ENCODE measurements at regions not wholly inside any gene's neighbourhood (a gene's known extent, or its start where the extent isn't known, plus 50 kb on each side); places are given as distances from the start of the nearest gene placed in this dataset.

DNA sequence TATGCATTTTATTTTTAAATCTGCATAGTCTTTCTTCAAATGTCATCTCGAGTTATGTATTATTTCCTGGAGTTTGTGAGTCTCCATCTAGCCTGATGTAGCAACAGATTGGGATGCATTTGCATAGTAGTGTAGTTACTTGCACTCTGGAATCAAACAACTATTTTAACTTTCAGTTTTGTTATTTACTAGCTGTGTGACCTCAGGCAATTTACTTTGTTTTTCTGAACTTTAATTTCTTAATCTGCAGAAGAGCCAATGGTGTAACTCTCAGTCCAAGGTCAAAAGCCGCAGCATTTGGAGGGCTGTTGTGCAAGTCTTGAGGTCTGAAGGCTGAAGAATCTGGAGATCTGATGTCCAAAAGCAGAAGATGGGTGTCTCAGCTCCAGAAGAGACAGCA is 175.8 kb upstream of the SORCS1 start:
- ChIA-PET POLR2A (no interaction called here), CTCF (no interaction called here)
- DNase-seq (ENCODE audit: extremely low spot score), result no peak
- TF ChIP-seq, protein P1, sequence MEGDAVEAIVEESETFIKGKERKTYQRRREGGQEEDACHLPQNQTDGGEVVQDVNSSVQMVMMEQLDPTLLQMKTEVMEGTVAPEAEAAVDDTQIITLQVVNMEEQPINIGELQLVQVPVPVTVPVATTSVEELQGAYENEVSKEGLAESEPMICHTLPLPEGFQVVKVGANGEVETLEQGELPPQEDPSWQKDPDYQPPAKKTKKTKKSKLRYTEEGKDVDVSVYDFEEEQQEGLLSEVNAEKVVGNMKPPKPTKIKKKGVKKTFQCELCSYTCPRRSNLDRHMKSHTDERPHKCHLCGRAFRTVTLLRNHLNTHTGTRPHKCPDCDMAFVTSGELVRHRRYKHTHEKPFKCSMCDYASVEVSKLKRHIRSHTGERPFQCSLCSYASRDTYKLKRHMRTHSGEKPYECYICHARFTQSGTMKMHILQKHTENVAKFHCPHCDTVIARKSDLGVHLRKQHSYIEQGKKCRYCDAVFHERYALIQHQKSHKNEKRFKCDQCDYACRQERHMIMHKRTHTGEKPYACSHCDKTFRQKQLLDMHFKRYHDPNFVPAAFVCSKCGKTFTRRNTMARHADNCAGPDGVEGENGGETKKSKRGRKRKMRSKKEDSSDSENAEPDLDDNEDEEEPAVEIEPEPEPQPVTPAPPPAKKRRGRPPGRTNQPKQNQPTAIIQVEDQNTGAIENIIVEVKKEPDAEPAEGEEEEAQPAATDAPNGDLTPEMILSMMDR (IDR thresholded peaks at IDR 0.05; ENCODE audit: control extremely low read depth, extremely low read depth, low read depth, missing control alignments), result no peak

GRCh38 chr10:107336061-107336460 is 171.6 kb upstream of the SORCS1 start:
- POLR2A ChIA-PET, result no interaction called here
- TF ChIP-seq, protein P1 (IDR thresholded peaks at IDR 0.05; ENCODE audit: control extremely low read depth, extremely low read depth, low read depth, missing control alignments), result no peak

DNA sequence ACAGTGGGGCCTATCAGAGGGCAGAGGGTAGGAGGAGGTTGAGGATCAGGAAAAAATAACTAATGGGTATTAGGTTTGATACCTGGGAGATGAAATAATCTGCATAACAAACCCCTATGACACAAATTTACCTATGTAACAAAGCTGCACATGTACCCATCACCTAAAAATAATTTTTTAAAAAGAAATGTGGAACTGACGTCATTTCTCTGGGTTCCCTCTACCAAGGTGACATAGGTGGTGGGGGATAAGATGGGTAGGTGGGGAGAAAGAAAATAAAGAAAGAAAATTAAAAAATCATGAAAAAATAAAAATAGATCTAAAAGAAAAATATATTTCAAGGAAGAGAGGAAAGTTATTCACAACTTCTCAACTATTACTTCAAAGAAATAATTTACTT is 153.1 kb upstream of the SORCS1 start:
- TF ChIP-seq, protein P1 (IDR thresholded peaks at IDR 0.05; ENCODE audit: control extremely low read depth, extremely low read depth, low read depth, missing control alignments), result no peak
- DNase-seq (ENCODE audit: extremely low spot score), result no peak
- POLR2A ChIA-PET, result no interaction called here
- CTCF ChIA-PET, result no interaction called here

More at GRCh38 chr10:107336061-107336460, 171.6 kb upstream of the SORCS1 start:
- DNase-seq (ENCODE audit: extremely low spot score), result no peak
- CTCF ChIA-PET, result no interaction called here

GRCh38 chr10:107303203-107303602 is 138.7 kb upstream of the SORCS1 start:
- DNase-seq (ENCODE audit: extremely low spot score), result no peak
- POLR2A ChIA-PET, result no interaction called here
- CTCF ChIA-PET, result no interaction called here
- TF ChIP-seq, protein P1 (IDR thresholded peaks at IDR 0.05; ENCODE audit: control extremely low read depth, extremely low read depth, low read depth, missing control alignments), result no peak

DNA sequence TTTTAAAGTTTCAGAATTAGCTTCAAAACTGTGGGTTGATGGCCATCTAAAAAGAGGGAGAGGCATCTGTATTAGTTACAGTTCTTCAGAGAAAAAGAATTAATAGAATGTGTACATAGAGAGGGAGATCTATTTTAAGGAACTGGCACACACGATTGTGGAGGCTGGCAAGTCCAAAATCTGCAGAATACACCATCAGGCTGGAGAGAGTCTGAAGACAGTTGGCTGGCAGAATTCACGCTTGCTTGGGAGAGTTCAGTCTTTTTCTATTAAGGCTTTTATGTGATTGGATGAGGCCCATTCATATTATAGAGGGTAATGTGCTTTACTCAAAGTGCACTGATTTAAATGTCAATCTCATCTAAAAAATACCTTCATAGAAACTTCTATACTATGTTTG is 135.1 kb upstream of the SORCS1 start:
- no peak for DNase-seq (ENCODE audit: extremely low spot score)
- ChIA-PET POLR2A (no interaction called here), CTCF (no interaction called here)
- TF ChIP-seq, protein P1 (IDR thresholded peaks at IDR 0.05; ENCODE audit: control extremely low read depth, extremely low read depth, low read depth, missing control alignments), result no peak

DNA sequence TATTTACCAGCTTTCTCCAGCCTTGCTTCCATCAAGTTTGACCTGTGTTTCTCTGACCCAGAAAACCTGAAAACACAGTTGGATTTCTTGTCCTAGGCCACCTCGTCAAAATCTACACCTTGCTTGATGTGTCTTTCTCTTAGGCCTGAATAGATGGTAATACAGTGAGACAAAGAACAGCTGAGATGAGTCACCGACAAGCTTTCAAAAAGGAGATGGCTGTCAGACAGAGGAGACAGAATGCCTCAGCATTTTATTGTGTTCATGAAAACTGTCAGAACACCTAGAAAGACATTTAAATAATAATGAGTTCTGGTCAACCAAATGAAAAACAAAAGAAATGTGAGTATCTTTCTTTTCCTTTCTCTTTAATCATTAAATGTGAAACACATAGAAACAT is 119.7 kb upstream of the SORCS1 start:
- POLR2A ChIA-PET, result no interaction called here
- DNase-seq (ENCODE audit: extremely low spot score), result no peak
- CTCF ChIA-PET, result no interaction called here

More for the DNA sequence above, 119.7 kb upstream of the SORCS1 start:
- TF ChIP-seq, protein P1 (IDR thresholded peaks at IDR 0.05; ENCODE audit: control extremely low read depth, extremely low read depth, low read depth, missing control alignments), result no peak

Measured in GM10248 (cell line).